H1 (cell line): ENCODE measurements at regions not wholly inside any gene's neighbourhood (a gene's known extent, or its start where the extent isn't known, plus 50 kb on each side); places are given as distances from the start of the nearest gene placed in this dataset.

Source experiments
- CTCF ChIA-PET: fragments of 300-600 bp; sonication (Branson Sonifier 250); formaldehyde crosslinking; loops from one replicate; lab custom pipeline; 2021; ENCODE audit not compliant: partially characterized antibody; lab: Charles Lee
- POLR2A ChIA-PET: fragments of 300-600 bp; sonication (Branson Sonifier 250); formaldehyde crosslinking; loops from one replicate; lab custom pipeline; 2021; ENCODE audit warnings: inconsistent platforms; ENCODE audit not compliant: partially characterized antibody; lab: Charles Lee
- DNase-seq, 2 experiments: peaks; one replicate each; pipeline versions ENCODE4 v3.0.0 to v3.0.0-alpha.2; 2010 to 2022; ENCODE audit warnings: low spot score in 2 of 2, low read depth in 1 of 2, mixed read lengths in 1 of 2
- FAIRE-seq: peaks from 2 replicates; lab custom pipeline; 2011; peaks lifted over from hg19 to GRCh38; lab: Jason Lieb, UNC
- H2AFZ ChIP-seq: 2 replicates; pipeline ENCODE4 v1.8.1; 2012; ENCODE audit warnings: low read length, inconsistent platforms
- H2AK5ac ChIP-seq: 2 replicates; pipeline ENCODE4 v1.6.1; 2013; ENCODE audit warnings: low read depth, low read length
- H2BK120ac ChIP-seq: replicated peaks from 2 replicates; pipeline ENCODE3; 2013; ENCODE audit warnings: low read depth, low read length, inconsistent platforms
- H2BK12ac ChIP-seq: 2 replicates; pipeline ENCODE4 v1.6.1; 2013; ENCODE audit warnings: low read depth, low read length
- H2BK15ac ChIP-seq: 2 replicates; pipeline ENCODE4 v1.6.1; 2013; ENCODE audit warnings: low read length
- H2BK20ac ChIP-seq: 2 replicates; pipeline ENCODE4 v1.6.1; 2013; ENCODE audit warnings: low read length
- H2BK5ac ChIP-seq: 2 replicates; pipeline ENCODE4 v1.6.1; 2013; ENCODE audit warnings: low read depth, low read length
- H3K14ac ChIP-seq: 2 replicates; pipeline ENCODE4 v1.6.1; 2013; ENCODE audit warnings: inconsistent platforms; ENCODE audit not compliant: insufficient read length
- H3K18ac ChIP-seq: 2 replicates; pipeline ENCODE4 v1.6.1; 2013; ENCODE audit warnings: low read length; ENCODE audit errors: extremely low read depth
- H3K23ac ChIP-seq: 2 replicates; pipeline ENCODE4 v1.6.1; 2013; ENCODE audit warnings: inconsistent platforms; ENCODE audit not compliant: insufficient read length
- H3K23me2 ChIP-seq: 2 replicates; pipeline ENCODE4 v1.6.1; 2013; ENCODE audit warnings: low read depth, low read length
- H3K27ac ChIP-seq: 2 replicates; pipeline ENCODE4 v1.6.1; 2011; ENCODE audit warnings: low read depth, low read length, inconsistent platforms
- H3K27me3 ChIP-seq, 4 experiments: replicated peaks in 1 of 4; 1 replicate in 1 of 4; 2 replicates in 3 of 4; pipeline versions ENCODE4 v1.6.1 to v1.8.1; 2011 to 2013; ENCODE audit warnings: low read length in 3 of 4, mild to moderate bottlenecking in 3 of 4, inconsistent platforms in 2 of 4, mixed read lengths in 2 of 4, moderate library complexity in 1 of 4; ENCODE audit not compliant: control insufficient read depth in 3 of 4, insufficient read depth in 3 of 4; ENCODE audit errors: extremely low read depth in 1 of 4
- H3K36me3 ChIP-seq, 4 experiments: 2 replicates each; pipeline versions ENCODE4 v1.6.1 to v1.8.1; 2011 to 2013; ENCODE audit warnings: mild to moderate bottlenecking in 4 of 4, low read length in 3 of 4, moderate library complexity in 2 of 4, control low read depth in 1 of 4, inconsistent platforms in 1 of 4; ENCODE audit not compliant: insufficient read depth in 4 of 4, control insufficient read depth in 2 of 4
- H3K4ac ChIP-seq: replicated peaks from 2 replicates; pipeline ENCODE3; 2013; ENCODE audit warnings: low read length, low read depth, mixed read lengths, inconsistent platforms; ENCODE audit not compliant: insufficient read length
- H3K4me1 ChIP-seq, 4 experiments: replicated peaks in 1 of 4; 1 replicate in 1 of 4; 2 replicates in 3 of 4; pipeline versions ENCODE4 v1.6.1 to v1.8.1; 2011 to 2013; ENCODE audit warnings: low read length in 3 of 4, inconsistent platforms in 2 of 4, mixed read lengths in 1 of 4; ENCODE audit not compliant: insufficient read depth in 4 of 4, control insufficient read depth in 3 of 4
- H3K4me2 ChIP-seq, 2 experiments: 2 replicates each; pipeline versions ENCODE4 v1.6.1 to v1.8.1; 2011 to 2013; ENCODE audit warnings: low read depth in 2 of 2, low read length in 2 of 2, control low read depth in 1 of 2, inconsistent platforms in 1 of 2, mild to moderate bottlenecking in 1 of 2; ENCODE audit not compliant: insufficient read depth in 1 of 2
- H3K4me3 ChIP-seq, 4 experiments: fragments of 200-600, 300-600 bp in 1 of 4; sonication (generic), shearing (Covaris generic), sonication (Bioruptor Twin) in 1 of 4; 2 replicates each; pipeline versions ENCODE4 v1.5.1 to v1.8.1; 2011 to 2016; ENCODE audit warnings: low read length in 4 of 4, low read depth in 3 of 4, control low read depth in 2 of 4, inconsistent platforms in 2 of 4, mild to moderate bottlenecking in 2 of 4, mixed read lengths in 1 of 4, moderate library complexity in 1 of 4; ENCODE audit not compliant: insufficient read depth in 2 of 4; ENCODE audit errors: extremely low read depth in 1 of 4
- H3K56ac ChIP-seq: replicated peaks from 2 replicates; pipeline ENCODE3; 2013; ENCODE audit warnings: low read depth, mild to moderate bottlenecking, mixed read lengths, low read length, inconsistent platforms; ENCODE audit not compliant: insufficient read length
- H3K79me1 ChIP-seq: 2 replicates; pipeline ENCODE4 v1.6.1; 2013; ENCODE audit warnings: low read depth, low read length, control low read depth
- H3K79me2 ChIP-seq, 2 experiments: 2 replicates each; pipeline versions ENCODE4 v1.6.1 to v1.8.1; 2012 to 2013; ENCODE audit warnings: low read length in 2 of 2, mild to moderate bottlenecking in 2 of 2, inconsistent platforms in 1 of 2; ENCODE audit not compliant: insufficient read depth in 2 of 2, control insufficient read depth in 1 of 2
- H3K9ac ChIP-seq, 4 experiments: replicated peaks in 1 of 4; 1 replicate in 1 of 4; 2 replicates in 3 of 4; pipeline versions ENCODE4 v1.6.1 to v1.8.1; 2011 to 2013; ENCODE audit warnings: low read depth in 3 of 4, low read length in 3 of 4, control low read depth in 2 of 4, mild to moderate bottlenecking in 2 of 4, moderate library complexity in 2 of 4, inconsistent platforms in 1 of 4; ENCODE audit errors: extremely low read depth in 1 of 4
- H3K9me3 ChIP-seq, 2 experiments: 2 replicates each; pipeline versions ENCODE4 v1.6.1 to v1.8.1; 2012 to 2013; ENCODE audit warnings: mild to moderate bottlenecking in 2 of 2, moderate library complexity in 2 of 2, control low read depth in 1 of 2, inconsistent platforms in 1 of 2, low read depth in 1 of 2, low read length in 1 of 2, mixed read lengths in 1 of 2; ENCODE audit not compliant: insufficient read depth in 2 of 2
- H4K20me1 ChIP-seq, 2 experiments: replicated peaks in 1 of 2; 2 replicates each; pipeline versions ENCODE3 to v1.8.1; 2011 to 2013; ENCODE audit warnings: inconsistent platforms in 2 of 2, low read length in 2 of 2, mild to moderate bottlenecking in 1 of 2; ENCODE audit not compliant: insufficient read depth in 2 of 2, control insufficient read depth in 1 of 2
- H4K5ac ChIP-seq: 2 replicates; pipeline ENCODE4 v1.6.1; 2013; ENCODE audit warnings: low read length, low read depth, mixed read lengths, inconsistent platforms; ENCODE audit not compliant: insufficient read length
- H4K8ac ChIP-seq: 2 replicates; pipeline ENCODE4 v1.8.0; 2013; ENCODE audit warnings: mild to moderate bottlenecking, moderate library complexity, low read length, inconsistent platforms; ENCODE audit not compliant: insufficient read depth; ENCODE audit errors: extremely low read depth
- H4K91ac ChIP-seq: replicated peaks from 2 replicates; pipeline ENCODE3; 2013; ENCODE audit warnings: low read length, mixed read lengths, inconsistent platforms; ENCODE audit not compliant: insufficient read length
- ATF3 ChIP-seq: IDR thresholded peaks from 2 replicates; pipeline ENCODE4 v1.6.1; 2011; ENCODE audit warnings: low read depth, mild to moderate bottlenecking, low read length; ENCODE audit not compliant: insufficient read depth
- BACH1 ChIP-seq: IDR thresholded peaks from 2 replicates; pipeline ENCODE4 v1.6.1; 2012; ENCODE audit warnings: low read length, improper control_type of control experiment
- BCL11A ChIP-seq, 2 experiments: IDR thresholded peaks; one replicate each; pipeline ENCODE4 v1.6.1; 2011; ENCODE audit warnings: low read depth in 2 of 2, low read length in 2 of 2, mild to moderate bottlenecking in 2 of 2
- CEBPB ChIP-seq: IDR thresholded peaks from 2 replicates; pipeline ENCODE4 v1.6.1; 2012; ENCODE audit warnings: low read depth, low read length
- EZH2 ChIP-seq: fragments of 200-600 bp; sonication (generic); IDR thresholded peaks from 2 replicates; pipeline ENCODE4 v1.7.1; 2012; ENCODE audit warnings: low read depth, mild to moderate bottlenecking, moderate library complexity, low read length, inconsistent platforms; ENCODE audit not compliant: severe bottlenecking
- FOSL1 ChIP-seq: IDR thresholded peaks from 2 replicates; pipeline ENCODE4 v1.6.1; 2011; ENCODE audit warnings: mild to moderate bottlenecking, low read depth, low read length, moderate library complexity; ENCODE audit not compliant: insufficient read depth
- GABPA ChIP-seq: IDR thresholded peaks from 2 replicates; pipeline ENCODE4 v1.6.1; 2011; ENCODE audit warnings: mild to moderate bottlenecking, low read length, moderate library complexity, borderline replicate concordance; ENCODE audit not compliant: insufficient read depth
- GTF2F1 ChIP-seq: IDR thresholded peaks from 2 replicates; pipeline ENCODE4 v1.6.1; 2012; ENCODE audit warnings: low read depth, low read length, improper control_type of control experiment, borderline replicate concordance
- HDAC6 ChIP-seq: IDR thresholded peaks from one replicate; pipeline ENCODE4 v1.7.1; 2012; ENCODE audit warnings: low read depth, mild to moderate bottlenecking, inconsistent platforms, low read length, moderate library complexity
- JUN ChIP-seq: IDR thresholded peaks from 2 replicates; pipeline ENCODE4 v1.6.1; 2011; ENCODE audit warnings: low read depth, mild to moderate bottlenecking, improper control_type of control experiment, low read length
- KDM1A ChIP-seq: fragments of 200-600, 300-600 bp; sonication (generic); IDR thresholded peaks from 2 replicates; pipeline ENCODE4 v1.7.1; 2016; ENCODE audit warnings: mild to moderate bottlenecking, low read length, borderline replicate concordance
- POLR2A ChIP-seq, 2 experiments: IDR thresholded peaks; 1 replicate in 1 of 2; 2 replicates in 1 of 2; pipeline ENCODE4 v1.6.1; 2011; ENCODE audit warnings: low read depth in 2 of 2, low read length in 2 of 2, mild to moderate bottlenecking in 2 of 2; ENCODE audit errors: control extremely low read depth in 1 of 2
- RBBP5 ChIP-seq: IDR thresholded peaks from 2 replicates; pipeline ENCODE4 v1.7.1; 2012; ENCODE audit warnings: low read depth, mild to moderate bottlenecking, inconsistent platforms, low read length, moderate library complexity, borderline replicate concordance
- SP2 ChIP-seq: IDR thresholded peaks from 2 replicates; pipeline ENCODE4 v1.6.1; 2012; ENCODE audit warnings: mild to moderate bottlenecking, low read length, inconsistent platforms
- ZNF274 ChIP-seq: IDR thresholded peaks from 2 replicates; pipeline ENCODE4 v1.7.0; 2012; ENCODE audit warnings: low read length, borderline replicate concordance; ENCODE audit errors: extremely low read depth
- WGBS, 2 experiments: shearing (Covaris generic) in 1 of 2; methylation state at CpG; one replicate each; pipeline versions ENCODE4 v1.1.6 to v1.1.7; 2013 to 2015; ENCODE audit warnings: low lambda C conversion rate in 2 of 2, mixed read lengths in 2 of 2, inconsistent platforms in 1 of 2, low coverage in 1 of 2, missing lambda C conversion rate in 1 of 2; ENCODE audit not compliant: insufficient replicate concordance in 2 of 2, insufficient coverage in 1 of 2, insufficient read length in 1 of 2; ENCODE audit errors: extremely low coverage in 1 of 2, missing lambda C conversion rate in 1 of 2; 5-methylcytosine and 5-hydroxymethylcytosine counted together

- 100% methylated on average over 3 of the region's 3 CpGs; no CpG with 5 or more reads in 1 of the 2 experiments for WGBS, 2 experiments
- POLR2A ChIA-PET, result no interaction called here
- no peak for TF ChIP-seq GABPA
- TF ChIP-seq POLR2A (IDR thresholded peaks at IDR 0.05; ENCODE audit: control extremely low read depth in 1 of 2, low read depth in 2 of 2, low read length in 2 of 2), result no peak
- no peak for TF ChIP-seq RBBP5
- TF ChIP-seq GTF2F1, result no peak
- no peak for TF ChIP-seq ATF3
- TF ChIP-seq JUN, result no peak
- no peak for TF ChIP-seq FOSL1
- TF ChIP-seq HDAC6, result no peak
- no peak for TF ChIP-seq SP2
- no peak for TF ChIP-seq BACH1
- no peak for TF ChIP-seq EZH2
- TF ChIP-seq CEBPB, result no peak
- no peak for TF ChIP-seq KDM1A
- no peak for TF ChIP-seq ZNF274
- TF ChIP-seq BCL11A (IDR thresholded peaks at IDR 0.05; ENCODE audit: low read depth in 2 of 2, low read length in 2 of 2), result no peak
Observed at GRCh38 chr14:98368916-98369315, 903.1 kb downstream of the BCL11B start.

More at GRCh38 chr14:98368916-98369315, 903.1 kb downstream of the BCL11B start:
- H2BK120ac ChIP-seq, result no peak overlapping the region
- H3K36me3 ChIP-seq, result no peaks in the 10 kb centered on the region
- FAIRE-seq (no peak), DNase-seq (no peak)
- no peaks in the 10 kb centered on the region for H3K27me3 ChIP-seq
- no peak overlapping the region for H2BK15ac ChIP-seq
- H3K56ac ChIP-seq, result no peak overlapping the region
- no peak overlapping the region for H4K5ac ChIP-seq
- no peak overlapping the region for H3K4ac ChIP-seq
- H2BK20ac ChIP-seq, result no peak overlapping the region
- no peak overlapping the region for H3K4me2 ChIP-seq
- H3K18ac ChIP-seq, result no peak overlapping the region
- H3K4me1 ChIP-seq, result no peaks in the 10 kb centered on the region
- peaks cover 0 to 5% of the 10 kb centered on the region in 2 experiments; a peak in 2 of 4 replicates for H3K9me3 ChIP-seq
- H3K79me1 ChIP-seq, result no peaks in the 10 kb centered on the region
- no peak overlapping the region for H3K14ac ChIP-seq
- no peak overlapping the region for H2BK5ac ChIP-seq
- no peak overlapping the region for H4K91ac ChIP-seq
- no peak overlapping the region for H2AFZ ChIP-seq
- CTCF ChIA-PET, result no interaction called here
- H3K9ac ChIP-seq, result no peak overlapping the region
- no peak overlapping the region for H2BK12ac ChIP-seq
- H3K23me2 ChIP-seq, result no peaks in the 10 kb centered on the region
- no peak overlapping the region for H3K23ac ChIP-seq
- H4K8ac ChIP-seq, result peak overlapping the region; percentile 37; the same call in 1 of the 2 replicates
- H3K27ac ChIP-seq, result no peak overlapping the region
- no peak overlapping the region for H3K4me3 ChIP-seq
- no peaks in the 10 kb centered on the region for H4K20me1 ChIP-seq
- no peaks in the 10 kb centered on the region for H3K79me2 ChIP-seq
- no peak overlapping the region for H2AK5ac ChIP-seq
